ENCODE measurements at regions not wholly inside any gene's neighbourhood (a gene's known extent, or its start where the extent isn't known, plus 50 kb on each side); places are given as distances from the start of the nearest gene placed in this dataset.

DNA sequence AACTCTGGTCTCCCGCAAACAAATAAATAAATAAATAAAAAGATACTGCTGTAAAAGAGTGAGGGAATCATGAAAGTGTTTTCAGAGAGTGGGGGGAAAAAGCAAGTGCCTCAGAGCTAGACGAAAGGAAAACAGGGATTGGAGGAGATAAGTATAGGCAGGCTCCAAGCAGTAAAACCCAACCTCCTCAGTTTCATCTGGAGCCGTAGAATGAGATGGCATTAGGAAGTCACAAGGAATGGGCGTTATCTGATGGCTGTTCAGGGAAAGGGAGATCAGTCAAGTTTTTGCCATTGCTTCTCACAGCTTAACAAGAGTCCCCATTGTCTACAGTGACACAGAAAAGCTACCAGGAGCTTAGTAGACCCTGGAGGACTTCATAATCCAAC, 451.5 kb upstream of the PPP2R3A start:
- Histone ChIP-seq H3K9me3 (no peaks in the 10 kb centered on the region), H3K27me3 (no peaks in the 10 kb centered on the region), H3K27ac (no peak overlapping the region), H3K4me1 (no peaks in the 10 kb centered on the region), H3K4me3 (no peak overlapping the region), H3K36me3 (no peaks in the 10 kb centered on the region)
- no peak for DNase-seq (ENCODE audit: low spot score in 2 of 2)
- WGBS = 73% methylated on average over 4 of the region's 4 CpGs
- TF ChIP-seq CTCF (IDR thresholded peaks at IDR 0.05) = no peak
- no peak for TF ChIP-seq POLR2A (IDR thresholded peaks at IDR 0.05)

DNA sequence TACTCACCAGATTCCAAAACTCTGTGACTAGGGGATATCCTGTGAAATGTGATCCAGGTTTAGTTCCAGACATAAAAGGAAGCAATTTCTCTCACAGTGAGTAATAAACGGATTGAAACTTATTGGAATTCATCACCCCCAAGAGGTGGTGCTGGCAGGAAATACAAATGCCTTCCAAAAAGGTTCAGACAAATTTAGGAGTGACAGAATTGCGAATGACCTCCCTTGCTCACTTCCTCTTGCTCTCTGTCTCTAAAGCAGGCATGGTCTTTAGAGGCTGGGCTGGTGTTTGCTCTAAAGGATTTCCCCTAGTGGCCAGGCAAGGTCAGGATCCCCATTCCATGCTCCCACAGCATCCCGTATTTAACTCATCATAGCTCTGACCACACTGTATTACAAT, 449.4 kb upstream of the PPP2R3A start:
- Histone ChIP-seq H3K27me3 (no peaks in the 10 kb centered on the region), H3K27ac (no peak overlapping the region), H3K4me3 (no peak overlapping the region), H3K36me3 (no peaks in the 10 kb centered on the region), H3K4me1 (no peaks in the 10 kb centered on the region), H3K9me3 (no peaks in the 10 kb centered on the region)
- TF ChIP-seq EP300 (IDR thresholded peaks at IDR 0.05) (no peak), POLR2AphosphoS5 (IDR thresholded peaks at IDR 0.05) (no peak), POLR2A (IDR thresholded peaks at IDR 0.05) (no peak), CTCF (IDR thresholded peaks at IDR 0.05) (no peak)
- 24% methylated on average over 3 of the region's 3 CpGs for WGBS
- DNase-seq (ENCODE audit: low spot score in 2 of 2) = no peak

- TF ChIP-seq CTCF (IDR thresholded peaks at IDR 0.05) = no peak
- no peaks in the 10 kb centered on the region for H3K27me3 ChIP-seq
- no peak for DNase-seq (ENCODE audit: low spot score in 2 of 2)
- no peak overlapping the region for H3K27ac ChIP-seq
- no peaks in the 10 kb centered on the region for H3K36me3 ChIP-seq
- no peaks in the 10 kb centered on the region for H3K4me1 ChIP-seq
- peaks cover under 1% of the 10 kb centered on the region for H3K9me3 ChIP-seq
- H3K4me3 ChIP-seq = no peak overlapping the region
- 52% methylated on average over 3 of the region's 3 CpGs for WGBS
Observed at GRCh38 chr3:135528413-135529015, 437.0 kb upstream of the PPP2R3A start.

GRCh38 chr3:135532021-135532420, 433.5 kb upstream of the PPP2R3A start:
- TF ChIP-seq POLR2A (IDR thresholded peaks at IDR 0.05) = no peak
- TF ChIP-seq EP300 (IDR thresholded peaks at IDR 0.05) = no peak
- TF ChIP-seq CTCF (IDR thresholded peaks at IDR 0.05) = no peak
- no peak for TF ChIP-seq POLR2AphosphoS5 (IDR thresholded peaks at IDR 0.05)
- DNase-seq (ENCODE audit: low spot score in 2 of 2) = no peak
- Histone ChIP-seq H3K27me3 (no peaks in the 10 kb centered on the region), H3K9me3 (no peaks in the 10 kb centered on the region), H3K36me3 (no peaks in the 10 kb centered on the region), H3K27ac (no peak overlapping the region), H3K4me1 (no peaks in the 10 kb centered on the region), H3K4me3 (no peak overlapping the region)
- WGBS = 60% methylated on average over 3 of the region's 3 CpGs

- 81% methylated on average over 2 of the region's 2 CpGs for WGBS
- no peaks in the 10 kb centered on the region for H3K9me3 ChIP-seq
- no peak overlapping the region for H3K4me3 ChIP-seq
- no peaks in the 10 kb centered on the region for H3K4me1 ChIP-seq
- H3K36me3 ChIP-seq = no peaks in the 10 kb centered on the region
- DNase-seq (ENCODE audit: low spot score in 2 of 2) = no peak
- no peaks in the 10 kb centered on the region for H3K27me3 ChIP-seq
- no peak for TF ChIP-seq POLR2A (IDR thresholded peaks at IDR 0.05)
- H3K27ac ChIP-seq = no peak overlapping the region
Observed at GRCh38 chr3:135538123-135538522, 427.4 kb upstream of the PPP2R3A start.

GRCh38 chr3:135539351-135539750, 426.2 kb upstream of the PPP2R3A start:
- Histone ChIP-seq H3K27me3 (no peaks in the 10 kb centered on the region), H3K9me3 (no peaks in the 10 kb centered on the region), H3K4me3 (no peak overlapping the region), H3K27ac (no peak overlapping the region), H3K36me3 (no peaks in the 10 kb centered on the region), H3K4me1 (no peaks in the 10 kb centered on the region)
- 69% methylated on average over 4 of the region's 4 CpGs for WGBS
- no peak for DNase-seq (ENCODE audit: low spot score in 2 of 2)
- TF ChIP-seq EP300 (IDR thresholded peaks at IDR 0.05) (no peak), POLR2A (IDR thresholded peaks at IDR 0.05) (no peak), CTCF (IDR thresholded peaks at IDR 0.05) (no peak), POLR2AphosphoS5 (IDR thresholded peaks at IDR 0.05) (no peak)
